Loucy (cell line): ENCODE measurements at regions not wholly inside any gene's neighbourhood (a gene's known extent, or its start where the extent isn't known, plus 50 kb on each side); places are given as distances from the start of the nearest gene placed in this dataset.

Source experiments
- CTCF ChIP-seq: fragments of 200-600 bp; sonication (generic); conservative IDR thresholded peaks from 2 replicates; pipeline ENCODE4 v1.5.1; 2014; ENCODE audit warnings: mild to moderate bottlenecking, antibody characterized with exemption, low read length
- EZH2phosphoT487 ChIP-seq: fragments of 200-600 bp; IDR thresholded peaks from 2 replicates; pipeline ENCODE4 v1.6.1; 2018; ENCODE audit warnings: antibody characterized with exemption, mild to moderate bottlenecking, moderate library complexity, borderline replicate concordance

- TF ChIP-seq CTCF, result no peak
- no peak for TF ChIP-seq EZH2phosphoT487
Measured at GRCh38 chr18:77539860-77540259, 290.2 kb downstream of the GALR1 start.
